Caco-2 (cell line): ENCODE measurements at regions not wholly inside any gene's neighbourhood (a gene's known extent, or its start where the extent isn't known, plus 50 kb on each side); places are given as distances from the start of the nearest gene placed in this dataset.

Experiments
- BruUV-seq: library from RNA; stranded (reverse); fragments of 400-500 nt; replicated peaks from 2 replicates; lab custom pipeline; 2021; lab: Mats Ljungman, UMichigan
- CTCF ChIA-PET: fragments of 300-600 bp; sonication (Branson Sonifier 250); formaldehyde crosslinking; loops from one replicate; lab custom pipeline; 2022; ENCODE audit warnings: antibody characterized with exemption; lab: Charles Lee
- POLR2A ChIA-PET: fragments of 300-600 bp; sonication (Branson Sonifier 250); formaldehyde crosslinking; loops from one replicate; lab custom pipeline; 2022; ENCODE audit warnings: antibody characterized with exemption; lab: Charles Lee
- DNase-seq, 2 experiments: peaks; one replicate each; pipeline versions ENCODE4 v3.0.0 to v3.0.0-alpha.2; 2020 to 2022
- H3K27me3 ChIP-seq: replicated peaks from 2 replicates; pipeline ENCODE4 v1.6.0; 2011; ENCODE audit warnings: low read length; ENCODE audit not compliant: control insufficient read depth, insufficient read depth
- H3K36me3 ChIP-seq: 2 replicates; pipeline ENCODE4 v1.5.1; 2011; ENCODE audit warnings: low read length; ENCODE audit not compliant: control insufficient read depth, insufficient read depth
- H3K4me1 ChIP-seq: fragments of 250-450 bp; sonication (Bioruptor Pico); 2 replicates; pipeline ENCODE4 v1.5.1; 2020; ENCODE audit warnings: mild to moderate bottlenecking
- H3K4me3 ChIP-seq: 2 replicates; pipeline ENCODE4 v1.5.1; 2011; ENCODE audit warnings: low read depth, mild to moderate bottlenecking, control low read depth, low read length
- H3K9me3 ChIP-seq: fragments of 250-450 bp; sonication (Bioruptor Pico); 2 replicates; pipeline ENCODE4 v1.5.1; 2020; ENCODE audit warnings: mild to moderate bottlenecking, moderate library complexity
- H3K27ac Mint-ChIP-seq: one replicate; pipeline ENCODE4 v1.8.0; 2022; ENCODE audit warnings: mixed read lengths; ENCODE audit not compliant: unreplicated experiment
- H3K27me3 Mint-ChIP-seq: one replicate; pipeline ENCODE4 v1.8.0; 2022; ENCODE audit warnings: mixed read lengths; ENCODE audit not compliant: insufficient read depth, unreplicated experiment
- H3K36me3 Mint-ChIP-seq: one replicate; pipeline ENCODE4 v1.8.0; 2022; ENCODE audit warnings: mild to moderate bottlenecking, mixed read lengths; ENCODE audit not compliant: insufficient read depth, unreplicated experiment
- H3K4me1 Mint-ChIP-seq: one replicate; pipeline ENCODE4 v1.8.0; 2022; ENCODE audit warnings: low read depth, mixed read lengths; ENCODE audit not compliant: unreplicated experiment
- H3K4me3 Mint-ChIP-seq: one replicate; pipeline ENCODE4 v1.8.0; 2022; ENCODE audit warnings: mild to moderate bottlenecking, moderate library complexity, mixed read lengths; ENCODE audit not compliant: unreplicated experiment
- H3K9me3 Mint-ChIP-seq: one replicate; pipeline ENCODE4 v1.8.0; 2022; ENCODE audit warnings: mixed read lengths; ENCODE audit not compliant: unreplicated experiment
- CTCF ChIP-seq, 2 experiments: fragments of 200-600 bp in 1 of 2; IDR thresholded peaks; 1 replicate in 1 of 2; 2 replicates in 1 of 2; pipeline versions ENCODE4 v1.5.1 to v1.8.0; 2011 to 2022; ENCODE audit warnings: antibody characterized with exemption in 1 of 2, control low read depth in 1 of 2, inconsistent platforms in 1 of 2, low read depth in 1 of 2, low read length in 1 of 2, mild to moderate bottlenecking in 1 of 2, moderate library complexity in 1 of 2; ENCODE audit not compliant: insufficient read depth in 1 of 2, severe bottlenecking in 1 of 2, unreplicated experiment in 1 of 2
- intact Hi-C: fragments of 100-400 bp; cut with micrococcal nuclease; formaldehyde crosslinking; loops from one replicate; pipeline ENCODE4 v1.10.0; 2022; ENCODE audit not compliant: unreplicated experiment

DNA sequence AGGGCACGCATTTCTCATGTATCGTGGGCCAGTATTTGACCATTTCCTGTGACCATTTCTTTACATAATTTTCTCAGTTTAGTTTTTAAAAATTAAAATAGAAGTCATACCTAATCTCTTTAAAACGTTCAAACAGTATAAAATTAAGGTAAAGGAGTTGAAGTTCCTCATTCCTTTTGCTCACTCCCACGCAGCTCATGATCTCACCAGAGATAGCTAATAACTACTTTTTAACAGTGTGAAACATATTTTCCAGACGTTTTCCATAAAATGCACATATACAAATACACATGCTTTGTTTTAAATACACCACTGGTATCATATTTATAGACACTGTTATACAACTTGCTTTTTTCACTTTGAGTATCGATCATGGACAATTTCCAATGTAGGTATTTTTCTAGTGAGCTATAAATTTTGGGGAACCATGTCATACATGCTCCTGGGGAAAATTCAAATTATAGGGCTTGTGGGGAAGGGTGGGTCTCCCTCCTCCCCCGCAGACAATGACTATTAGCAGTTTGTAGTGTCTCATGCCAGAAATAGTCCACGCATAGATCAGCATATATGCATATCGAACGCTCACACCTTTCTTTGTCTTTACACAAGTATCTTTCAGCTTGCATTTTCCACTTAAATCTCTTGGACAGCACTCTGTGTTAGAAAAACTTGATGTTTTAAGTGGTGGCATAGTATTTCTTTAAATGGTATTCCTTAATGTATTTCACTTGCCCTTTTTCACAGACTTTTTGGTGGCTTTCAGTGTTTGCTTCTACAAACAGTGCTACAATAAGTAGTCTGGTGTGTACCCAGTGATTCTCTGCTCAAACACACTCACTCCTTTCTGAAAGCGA is 145.5 kb upstream of the ZNF217 start:
- peak overlapping the region; percentile 95 for H3K27ac Mint-ChIP-seq
- intact Hi-C loops = loop anchor here (1.0 to 10.0 kb wide), 11 partner anchors 9 to 326 kb away; no protein-coding TSS in a partner anchor
- Histone ChIP-seq H3K36me3 (no peaks in the 10 kb centered on the region), H3K4me1 (peaks cover 62% of the 10 kb centered on the region), H3K9me3 (no peaks in the 10 kb centered on the region), H3K4me3 (peak overlapping the region; percentile 35), H3K27me3 (no peaks in the 10 kb centered on the region)
- H3K27me3 Mint-ChIP-seq = no peaks in the 10 kb centered on the region
- DNase-seq = no peak
- BruUV-seq = TSS peak; percentile 95
- H3K9me3 Mint-ChIP-seq = no peaks in the 10 kb centered on the region
- peaks cover 69% of the 10 kb centered on the region for H3K4me1 Mint-ChIP-seq
- TF ChIP-seq CTCF (IDR thresholded peaks at IDR 0.05; ENCODE audit: insufficient read depth in 1 of 2, low read depth in 1 of 2, low read length in 1 of 2, severe bottlenecking in 1 of 2, unreplicated experiment in 1 of 2) = no peak
- peaks cover 5% of the 10 kb centered on the region for H3K36me3 Mint-ChIP-seq
- H3K4me3 Mint-ChIP-seq = peak overlapping the region; percentile 72
- ChIA-PET POLR2A (interaction anchor here (0.6 to 2.7 kb wide), 26 partner anchors 9 to 180 kb away, joined by 3 to 34 read pairs (median 5); partner anchors contain the start of gene ZNF217), CTCF (interaction anchor here (0.6 to 2.7 kb wide), 19 partner anchors 9 to 201 kb away, joined by 3 to 16 read pairs (median 5); no protein-coding TSS in a partner anchor)

DNA sequence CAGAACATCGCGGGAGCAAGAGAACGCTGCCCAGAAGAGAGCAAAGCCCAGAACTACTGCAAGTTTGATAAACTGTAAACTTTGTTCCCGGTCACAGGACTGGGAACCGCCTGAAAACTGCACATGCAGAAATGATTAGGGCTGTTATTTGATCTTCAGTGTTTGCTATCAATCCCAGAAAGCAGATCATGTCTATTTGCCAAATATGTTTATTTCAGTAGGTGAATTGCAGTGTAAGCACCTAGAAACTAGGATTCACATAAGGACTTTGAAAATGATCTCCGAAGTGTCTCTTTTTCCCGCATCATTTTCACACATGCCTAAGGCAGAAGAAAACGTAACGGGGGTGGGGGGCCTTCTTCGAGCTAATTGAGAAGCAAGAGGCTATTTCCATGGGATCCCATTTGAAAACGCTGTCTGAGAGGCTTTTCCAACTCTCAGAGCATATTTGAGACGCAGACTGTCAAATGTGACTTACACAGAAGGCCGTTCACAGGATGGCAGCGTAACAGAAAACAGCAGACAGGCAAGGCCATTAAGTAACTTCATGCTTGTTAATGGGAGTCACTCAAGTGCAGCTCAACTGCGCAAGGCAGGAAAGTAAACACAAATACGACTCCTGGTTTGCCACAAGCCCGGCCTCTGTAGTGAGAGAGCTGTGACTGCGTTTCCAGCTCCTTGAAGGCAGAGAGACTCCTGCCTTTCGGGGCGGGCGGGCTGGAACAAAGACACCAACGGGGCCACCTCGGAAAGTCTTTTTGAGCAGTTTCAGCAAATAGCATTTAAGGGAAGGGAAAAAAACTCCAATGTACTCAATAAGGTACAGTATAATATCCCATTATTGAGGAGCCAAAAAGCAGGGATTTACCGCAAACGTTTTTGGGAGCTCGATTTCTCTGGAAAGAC is 144.7 kb upstream of the ZNF217 start:
- peaks cover 68% of the 10 kb centered on the region for H3K4me1 Mint-ChIP-seq
- peak overlapping the region; percentile 35 for H3K4me3 ChIP-seq
- TSS peak; percentile 67 for BruUV-seq
- H3K36me3 Mint-ChIP-seq = peaks cover 5% of the 10 kb centered on the region
- peak overlapping the region; percentile 95 for H3K27ac Mint-ChIP-seq
- no peaks in the 10 kb centered on the region for H3K9me3 Mint-ChIP-seq
- POLR2A ChIA-PET = interaction anchor here (0.5 to 2.7 kb wide), 35 partner anchors 10 to 180 kb away, joined by 3 to 34 read pairs (median 5); partner anchors contain the start of gene ZNF217
- no peaks in the 10 kb centered on the region for H3K36me3 ChIP-seq
- peak; percentile 94 to 97 for DNase-seq
- H3K27me3 Mint-ChIP-seq = no peaks in the 10 kb centered on the region
- no peak for TF ChIP-seq CTCF (IDR thresholded peaks at IDR 0.05; ENCODE audit: insufficient read depth in 1 of 2, low read depth in 1 of 2, low read length in 1 of 2, severe bottlenecking in 1 of 2, unreplicated experiment in 1 of 2)
- intact Hi-C loops = loop anchor here (1.0 to 10.0 kb wide), 10 partner anchors 10 to 327 kb away; no protein-coding TSS in a partner anchor
- peaks cover 67% of the 10 kb centered on the region for H3K4me1 ChIP-seq
- CTCF ChIA-PET = interaction anchor here (0.6 to 2.7 kb wide), 18 partner anchors 10 to 202 kb away, joined by 3 to 16 read pairs (median 5); no protein-coding TSS in a partner anchor
- H3K9me3 ChIP-seq = no peaks in the 10 kb centered on the region
- peak overlapping the region; percentile 72 for H3K4me3 Mint-ChIP-seq
- no peaks in the 10 kb centered on the region for H3K27me3 ChIP-seq
